ENCODE measurements at regions not wholly inside any gene's neighbourhood (a gene's known extent, or its start where the extent isn't known, plus 50 kb on each side); places are given as distances from the start of the nearest gene placed in this dataset.

- TF ChIP-seq RAD21 (IDR thresholded peaks at IDR 0.05; ENCODE audit: low read depth): no peak
- TF ChIP-seq MAX (IDR thresholded peaks at IDR 0.05): no peak
- TF ChIP-seq REST (IDR thresholded peaks at IDR 0.05; ENCODE audit: low read depth): no peak
- no peak for TF ChIP-seq NFIC (IDR thresholded peaks at IDR 0.05)
Observed at GRCh38 chr2:238521002-238521401, 94.3 kb downstream of the ASB1 start.

Data from Ishikawa (cell line).